Right ventricle myocardium inferior (tissue), 1 donor: ENCODE measurements at regions not wholly inside any gene's neighbourhood (a gene's known extent, or its start where the extent isn't known, plus 50 kb on each side); places are given as distances from the start of the nearest gene placed in this dataset.
A peak's percentile ranks its signal among the peaks of the same experiment; 100 is the strongest.
"Not testable (repeated sequence)": the region's sequence is repeated elsewhere in the genome, so short reads cannot be mapped to it uniquely, and the experiment has no call there.

Source experiments
- ATAC-seq: fragments of 200-7000 bp; cut with Tn5 transposase; one replicate; pipeline ENCODE4 v1.9.1; 2020; ENCODE audit warnings: mild to moderate bottlenecking, moderate library complexity
- DNase-seq: peaks from one replicate; pipeline ENCODE4 v3.0.0; 2021; ENCODE audit errors: missing footprints
- intact Hi-C: fragments of 100-400 bp; cut with DNase I; formaldehyde crosslinking; loops from one replicate; pipeline ENCODE4 v1.11.0; 2022
- donor health status: DM: no; HTN: yes; CAD: no; lungs with severe emphysema.

GRCh38 chr5:164188733-164189148, 683.3 kb downstream of the MAT2B start:
- ATAC-seq (peak; percentile 85), DNase-seq (no peak)
- intact Hi-C loops: no loop called here

GRCh38 chr5:164191240-164191639, 685.8 kb downstream of the MAT2B start:
- intact Hi-C loops: no loop called here
- ATAC-seq: peak; percentile 42
- no peak for DNase-seq

DNA sequence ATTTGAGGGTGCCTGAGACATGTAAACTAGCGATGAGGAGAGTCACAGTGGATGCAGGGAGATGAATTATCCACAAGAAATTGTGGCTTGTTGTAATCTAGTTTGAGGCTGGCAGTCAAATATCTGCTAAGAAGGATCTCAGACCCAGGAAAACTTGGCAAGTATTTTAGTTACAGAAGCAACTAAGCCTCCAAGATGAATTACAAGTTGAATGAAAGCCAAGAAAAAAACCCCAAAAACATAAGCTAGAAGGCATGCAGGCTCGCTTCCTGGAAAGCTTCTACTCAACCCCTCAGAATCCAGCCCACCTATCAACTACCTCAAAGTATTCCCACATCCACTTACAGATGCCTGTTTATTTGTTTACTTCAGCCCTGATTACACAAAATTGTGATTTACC, 696.9 kb downstream of the MAT2B start:
- intact Hi-C loops: no loop called here
- no peak for ATAC-seq
- no peak for DNase-seq

DNA sequence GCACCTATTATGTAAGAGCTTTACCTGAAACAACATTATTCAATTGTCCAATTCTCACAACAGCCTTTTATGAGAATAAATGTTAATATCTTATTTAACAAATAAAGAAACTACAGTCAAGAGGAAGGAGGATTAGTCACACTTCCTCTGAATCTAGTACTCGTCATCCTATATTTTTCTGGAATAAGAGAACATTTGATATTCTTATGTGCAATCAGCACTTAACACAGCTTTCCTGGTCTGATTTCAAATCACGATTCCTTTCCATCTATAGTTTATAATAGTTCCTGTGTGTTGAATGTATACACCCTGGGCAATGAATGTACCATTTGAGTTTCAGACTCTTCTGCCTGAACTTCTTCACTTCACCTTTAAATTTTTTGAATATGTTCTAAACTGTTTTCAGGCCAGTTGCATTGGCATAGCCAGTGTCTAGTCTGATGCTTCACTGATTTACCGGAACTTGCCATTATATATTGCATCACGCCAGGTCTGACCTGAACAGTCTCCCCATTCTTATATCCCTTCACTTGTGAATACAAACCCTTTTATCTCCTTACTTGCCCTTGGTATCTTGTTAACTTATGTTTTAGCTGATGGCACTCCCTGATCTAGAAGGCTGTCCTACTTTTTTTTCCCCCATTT, 698.3 kb downstream of the MAT2B start:
- ATAC-seq (no peak), DNase-seq (no peak)
- intact Hi-C loops: no loop called here

DNA sequence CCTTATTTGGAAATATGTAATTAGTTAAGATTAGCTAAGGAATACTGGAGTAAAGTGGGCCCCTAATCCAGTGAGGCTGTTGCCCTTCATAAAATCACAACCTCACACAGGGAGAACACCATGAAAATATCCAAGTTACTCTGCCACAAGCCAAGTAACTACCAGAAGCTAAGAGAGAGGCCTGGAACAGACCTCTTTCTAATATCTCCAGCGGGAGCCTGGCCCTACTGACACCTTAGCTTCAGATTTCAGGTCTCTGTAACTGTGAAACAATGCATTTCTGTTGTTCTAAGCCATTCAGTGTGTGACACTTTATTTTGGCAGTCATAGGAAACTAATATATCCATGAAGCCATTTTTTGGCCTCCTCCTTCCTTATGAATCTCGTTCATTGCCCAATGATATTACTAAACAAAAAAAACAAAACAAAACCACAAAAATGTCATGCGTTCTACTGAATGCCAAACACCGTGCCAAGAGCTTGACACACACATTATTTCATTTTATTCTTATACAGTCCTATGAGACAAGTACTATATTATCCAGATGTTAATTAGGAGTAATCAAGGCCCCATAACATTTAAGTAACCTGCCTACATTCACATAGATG, 699.0 kb downstream of the MAT2B start:
- DNase-seq: no peak
- intact Hi-C loops: no loop called here

DNA sequence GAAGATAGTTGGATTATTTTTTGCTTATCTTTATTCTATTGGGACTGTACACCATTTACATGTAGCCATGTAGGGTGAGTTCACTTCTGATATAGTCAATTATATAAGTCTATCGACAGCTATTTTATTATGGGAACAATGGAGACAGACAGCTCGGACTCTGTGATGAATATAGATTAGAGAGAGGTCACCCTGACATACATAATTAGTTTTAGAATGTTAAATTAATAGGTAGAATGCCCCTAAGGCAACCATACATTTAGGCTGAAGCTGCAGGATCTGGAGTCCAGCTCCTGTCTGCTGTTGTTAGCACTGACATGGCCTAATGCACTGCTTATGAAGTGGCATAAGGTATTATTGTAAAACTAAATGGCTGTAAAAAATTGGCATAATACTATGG, 700.8 kb downstream of the MAT2B start:
- DNase-seq: no peak
- intact Hi-C loops: no loop called here
- ATAC-seq: no peak

More for the DNA sequence above, 699.0 kb downstream of the MAT2B start:
- ATAC-seq: no peak

DNA sequence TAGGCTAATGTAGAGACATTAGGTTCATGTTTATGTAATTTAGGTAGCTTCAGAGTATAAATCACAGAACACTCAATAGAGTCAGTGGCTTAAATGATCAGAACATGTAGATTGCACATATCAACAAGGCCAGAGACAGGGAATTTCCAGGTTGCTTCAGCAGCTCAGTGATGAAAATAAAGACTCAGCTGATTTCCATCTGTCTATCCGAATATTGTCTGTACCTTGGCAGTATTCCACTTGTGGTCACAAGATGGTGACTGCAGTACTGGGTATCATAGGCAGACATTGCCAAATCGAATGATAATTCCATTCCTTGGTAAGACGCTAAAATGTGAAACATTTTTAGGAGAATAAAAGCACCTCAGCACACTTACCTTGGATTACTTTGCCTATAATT, 702.2 kb downstream of the MAT2B start:
- DNase-seq (no peak), ATAC-seq (no peak)
- intact Hi-C loops: no loop called here

DNA sequence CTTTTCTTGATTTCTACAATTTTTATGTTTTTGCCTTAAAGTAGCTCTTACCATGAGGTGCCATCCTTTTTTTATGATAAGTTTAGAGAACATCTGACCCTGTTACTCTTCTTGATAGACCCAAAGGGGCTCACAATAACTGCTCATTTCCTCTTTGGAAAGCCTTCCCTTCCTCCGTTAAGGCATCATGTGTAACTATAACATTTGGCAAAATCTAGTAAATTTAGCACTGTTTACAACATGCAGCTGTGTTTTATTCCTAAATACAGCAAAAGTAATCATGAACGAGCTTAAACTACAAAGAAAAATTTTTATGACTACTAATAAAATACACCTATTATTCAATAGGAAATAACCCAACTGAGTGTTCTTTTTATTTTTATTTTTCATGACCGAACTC, 705.1 kb downstream of the MAT2B start:
- no peak for ATAC-seq
- intact Hi-C loops: no loop called here
- DNase-seq: no peak

DNA sequence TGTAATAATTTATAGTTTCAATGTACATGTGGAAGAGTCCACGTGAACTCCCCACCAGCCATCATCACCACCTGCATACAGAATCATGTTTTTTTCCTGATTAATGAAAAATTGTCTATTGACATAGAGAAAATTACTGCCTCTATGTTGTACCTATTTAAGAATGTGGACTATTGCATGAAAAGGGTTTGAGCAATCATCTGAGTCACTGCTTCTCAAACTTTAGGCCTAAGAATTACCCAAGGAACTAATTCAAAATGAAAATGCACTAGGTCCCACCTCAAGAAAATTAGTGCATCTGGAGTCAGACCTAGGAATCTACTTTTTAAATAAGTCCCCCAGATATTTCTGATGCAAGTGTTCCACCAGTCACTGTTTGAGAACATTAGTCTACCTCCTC, 709.3 kb downstream of the MAT2B start:
- DNase-seq: no peak
- ATAC-seq: no peak
- intact Hi-C loops: no loop called here

- ATAC-seq: no peak
- intact Hi-C loops: no loop called here
- DNase-seq: no peak
Observed at GRCh38 chr5:164217464-164217863, 712.0 kb downstream of the MAT2B start.

DNA sequence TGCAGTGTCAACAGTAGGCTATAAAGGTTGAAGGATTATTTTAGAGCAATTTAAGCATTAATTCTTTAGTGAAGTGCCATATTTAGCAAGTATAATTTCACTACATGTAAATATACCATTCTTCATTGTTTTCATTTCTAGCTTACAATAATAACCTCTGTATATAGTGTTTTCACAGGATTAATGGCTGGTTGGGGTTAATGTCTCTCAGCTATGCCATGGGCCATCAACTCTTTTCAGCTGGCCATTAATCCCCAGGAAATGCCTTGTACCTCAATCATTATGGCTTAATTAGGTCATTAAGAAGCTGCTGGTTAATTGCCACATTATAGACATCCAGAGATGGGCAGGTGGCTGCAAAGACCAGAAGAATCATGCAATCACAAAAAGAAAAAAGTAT, 715.1 kb downstream of the MAT2B start:
- DNase-seq: no peak
- no peak for ATAC-seq
- intact Hi-C loops: no loop called here

DNA sequence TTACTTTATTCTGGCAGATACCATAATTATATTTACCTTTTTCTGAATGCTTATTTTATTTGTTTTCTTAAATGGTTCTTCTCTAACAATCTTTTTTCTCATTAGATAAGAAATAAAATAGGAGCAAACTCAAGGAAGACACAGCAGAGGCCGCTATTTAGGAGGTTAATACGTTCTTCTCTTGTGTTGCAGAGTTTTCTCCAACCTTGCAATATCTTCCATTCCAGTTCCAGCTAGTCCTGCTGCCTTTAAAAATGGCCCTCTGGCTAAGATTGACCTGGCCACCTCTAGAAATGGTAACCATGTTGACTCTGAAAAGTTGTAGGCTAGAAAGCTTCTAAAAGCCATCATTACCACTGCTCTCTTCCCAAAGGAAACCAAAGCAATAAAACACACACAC, 718.8 kb downstream of the MAT2B start:
- no peak for ATAC-seq
- intact Hi-C loops: no loop called here
- no peak for DNase-seq

GRCh38 chr5:164224772-164225171, 719.4 kb downstream of the MAT2B start:
- ATAC-seq (no peak), DNase-seq (no peak)
- intact Hi-C loops: no loop called here

DNA sequence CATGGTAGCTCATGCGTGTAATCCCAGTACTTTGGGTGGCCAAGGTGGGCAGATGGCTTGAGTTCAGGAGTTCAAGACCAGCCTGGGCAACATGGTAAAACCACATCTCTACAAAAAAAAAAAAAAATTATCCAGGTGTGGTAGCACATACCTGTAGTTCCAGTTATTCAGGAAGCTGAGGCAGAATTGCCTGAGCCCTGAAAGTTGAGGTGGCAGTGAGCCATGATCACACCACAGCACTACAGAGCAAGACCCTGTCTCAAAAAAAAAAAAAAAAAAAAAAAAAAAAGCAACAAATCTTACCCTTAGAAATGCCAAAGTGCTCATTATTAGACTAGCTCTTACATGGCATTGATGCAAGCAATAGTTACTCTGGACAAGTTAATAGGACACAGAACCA, 724.9 kb downstream of the MAT2B start:
- intact Hi-C loops: no loop called here
- DNase-seq (no peak), ATAC-seq (no peak)

GRCh38 chr5:164233791-164234190, 728.4 kb downstream of the MAT2B start:
- ATAC-seq (no peak), DNase-seq (no peak)
- intact Hi-C loops: no loop called here

GRCh38 chr5:164234321-164234720, 728.9 kb downstream of the MAT2B start:
- ATAC-seq (no peak), DNase-seq (no peak)
- intact Hi-C loops: no loop called here

- ATAC-seq: no peak
- DNase-seq: no peak
- intact Hi-C loops: no loop called here
Observed at GRCh38 chr5:164235300-164235891, 730.0 kb downstream of the MAT2B start.

- DNase-seq (no peak), ATAC-seq (no peak)
- intact Hi-C loops: no loop called here
Observed at GRCh38 chr5:164237486-164237885, 732.1 kb downstream of the MAT2B start.

DNA sequence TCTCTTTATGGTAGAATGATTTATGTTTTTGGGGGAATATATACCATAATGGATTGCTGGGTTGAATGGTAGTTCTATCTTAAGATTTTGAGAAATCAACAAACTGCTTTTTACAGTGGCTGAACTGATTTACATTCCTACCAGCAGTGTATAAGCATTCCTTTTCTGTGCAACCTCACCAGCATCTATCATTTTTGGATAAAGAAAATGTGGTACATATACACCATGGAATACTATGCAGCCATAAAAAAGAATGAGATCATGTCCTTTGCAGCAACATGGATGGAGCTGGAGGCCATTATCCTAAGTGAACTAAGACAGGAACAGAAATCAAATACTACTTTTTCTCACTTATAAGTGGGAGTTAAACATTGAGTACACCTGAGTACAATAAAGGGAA, 746.4 kb downstream of the MAT2B start:
- intact Hi-C loops, DNase-seq, ATAC-seq: not testable (repeated sequence)

DNA sequence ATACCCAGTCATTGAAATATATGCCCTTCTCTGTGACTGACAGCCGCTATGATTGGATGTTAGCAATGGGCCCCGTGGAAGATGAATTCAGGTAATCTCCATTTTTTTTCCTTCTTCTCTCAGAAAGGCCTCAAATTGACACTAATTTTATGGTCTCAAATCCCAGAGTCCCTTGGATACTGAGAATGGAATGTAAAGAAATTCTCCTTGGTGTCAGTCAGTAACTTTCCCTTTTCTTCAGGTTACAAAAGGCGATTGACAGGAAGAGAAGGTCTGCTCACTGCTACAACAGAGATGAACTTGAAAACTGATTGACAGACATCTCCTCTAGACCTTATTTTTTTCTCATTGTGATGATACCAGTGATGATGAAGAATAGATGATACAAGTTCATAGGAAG, 748.3 kb downstream of the MAT2B start:
- intact Hi-C loops: no loop called here
- DNase-seq (no peak), ATAC-seq (no peak)
